Adrenal gland (tissue), 5 donors: ENCODE measurements at regions not wholly inside any gene's neighbourhood (a gene's known extent, or its start where the extent isn't known, plus 50 kb on each side); places are given as distances from the start of the nearest gene placed in this dataset.
"Not testable (repeated sequence)": the region's sequence is repeated elsewhere in the genome, so short reads cannot be mapped to it uniquely, and the experiment has no call there.

ENCODE experiments used
- CTCF ChIP-seq, 6 experiments: fragments of 450-650 bp in 4 of 6; fragments of 200-600 bp in 2 of 6; sonication (generic) in 1 of 6; IDR thresholded peaks; 1 replicate in 5 of 6; 2 replicates in 1 of 6; pipeline versions ENCODE4 v1.5.1 to v1.8.0; 2016 to 2021; ENCODE audit warnings: antibody characterized with exemption in 6 of 6, mild to moderate bottlenecking in 2 of 6, moderate library complexity in 1 of 6
- POLR2A ChIP-seq, 2 donors: fragments of 450-650 bp; IDR thresholded peaks; one replicate each; pipeline ENCODE4 v1.6.1; 2017; ENCODE audit warnings: antibody characterized with exemption in 2 of 2, mild to moderate bottlenecking in 2 of 2, moderate library complexity in 1 of 2
- donor health status: DM: no; HTN: no; CAD: no.

- not testable (repeated sequence) for TF ChIP-seq POLR2A, CTCF (IDR thresholded peaks at IDR 0.05)
Observed at GRCh38 chr12:17116538-17116937, 510.6 kb upstream of the LMO3 start.
